ENCODE measurements at regions not wholly inside any gene's neighbourhood (a gene's known extent, or its start where the extent isn't known, plus 50 kb on each side); places are given as distances from the start of the nearest gene placed in this dataset.
"Not testable (repeated sequence)": the region's sequence is repeated elsewhere in the genome, so short reads cannot be mapped to it uniquely, and the experiment has no call there.

- H3K4me3 ChIP-seq (ENCODE audit: low read length) = no peak overlapping the region
- DNase-seq (ENCODE audit: low read depth, low spot score) = no peak
Observed at GRCh38 chr13:44692173-44692713, 116.1 kb upstream of the TSC22D1 start.

DNA sequence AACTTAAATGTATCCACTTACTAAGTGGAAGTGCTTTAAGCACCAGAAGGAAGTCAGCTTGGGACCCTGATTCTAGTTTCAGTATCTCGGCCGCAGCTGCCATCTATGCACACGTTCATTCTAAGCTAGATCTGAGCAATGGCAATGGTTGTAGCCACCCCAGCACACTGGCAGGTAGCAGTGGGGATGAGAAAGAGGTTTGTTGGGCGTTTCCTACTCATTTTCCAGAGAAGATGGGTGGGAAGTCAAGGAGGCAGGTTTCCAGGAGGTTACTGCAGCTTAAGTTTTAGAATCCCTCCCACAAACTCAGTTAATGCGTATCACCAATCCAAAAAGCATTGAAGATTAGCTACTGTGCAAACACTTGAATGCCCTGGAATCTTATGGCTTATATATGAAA is 114.2 kb upstream of the TSC22D1 start:
- H3K4me3 ChIP-seq (ENCODE audit: low read length) = no peak overlapping the region
- DNase-seq (ENCODE audit: low read depth, low spot score) = no peak

- H3K4me3 ChIP-seq (ENCODE audit: low read length) = no peak overlapping the region
- no peak for DNase-seq (ENCODE audit: low read depth, low spot score)
Observed at GRCh38 chr13:44688652-44689051, 112.5 kb upstream of the TSC22D1 start.

DNA sequence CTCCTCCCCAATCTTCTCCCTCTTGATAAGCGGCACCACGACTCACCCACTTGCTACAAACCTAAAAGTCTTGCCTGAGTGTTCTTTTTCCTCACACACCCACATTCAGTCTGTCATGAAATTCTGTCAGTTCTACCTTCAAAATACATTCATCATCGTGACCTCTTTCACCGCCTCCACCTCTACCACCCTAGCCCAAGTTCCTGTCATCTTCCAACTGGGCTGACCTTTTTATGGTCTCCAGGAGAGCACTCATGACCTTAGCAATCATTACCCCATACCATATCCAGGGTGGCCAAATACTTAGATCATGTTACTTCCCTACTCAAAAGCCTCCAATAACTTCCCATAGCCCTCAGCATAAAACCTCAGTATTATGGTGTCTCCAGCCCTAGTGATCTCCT is 110.4 kb upstream of the TSC22D1 start:
- no peak for DNase-seq (ENCODE audit: low read depth, low spot score)
- H3K4me3 ChIP-seq (ENCODE audit: low read length) = no peak overlapping the region

DNA sequence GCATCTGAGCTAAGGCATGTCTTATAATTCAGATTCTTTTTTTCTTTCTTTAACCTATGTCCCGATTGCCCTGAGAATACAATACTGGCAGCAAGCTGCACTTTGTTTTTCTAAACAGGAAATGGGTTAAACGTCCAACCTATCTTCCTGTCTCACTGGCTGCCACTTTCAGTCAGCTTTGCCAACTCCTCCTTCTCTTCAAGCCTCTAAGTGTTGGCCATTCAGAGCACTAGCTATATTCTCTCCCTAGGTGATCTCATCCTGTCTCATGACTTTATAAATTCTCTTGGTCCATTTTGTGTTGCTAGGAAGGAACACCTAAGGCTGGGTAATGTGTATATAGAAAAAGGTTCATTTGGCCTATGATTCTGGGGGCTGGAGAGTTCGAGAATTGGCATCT is 109.5 kb upstream of the TSC22D1 start:
- H3K4me3 ChIP-seq (ENCODE audit: low read length) = no peak overlapping the region
- peak; percentile 60 for DNase-seq (ENCODE audit: low read depth, low spot score)

DNA sequence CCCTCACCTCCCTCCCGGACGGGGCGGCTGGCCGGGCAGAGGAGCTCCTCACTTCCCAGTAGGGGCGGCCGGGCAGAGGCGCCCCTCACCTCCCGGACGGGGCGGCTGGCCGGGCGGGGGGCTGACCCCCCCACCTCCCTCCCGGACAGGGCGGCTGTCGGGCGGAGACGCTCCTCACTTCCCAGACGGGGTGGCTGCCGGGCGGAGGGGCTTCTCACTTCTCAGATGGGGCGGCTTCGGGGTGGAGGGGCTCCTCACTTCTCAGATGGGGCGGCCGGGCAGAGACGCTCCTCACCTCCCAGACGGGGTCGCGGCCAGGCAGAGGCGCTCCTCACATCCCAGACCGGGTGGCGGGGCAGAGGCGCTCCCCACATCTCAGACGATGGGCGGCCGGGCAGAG is 106.3 kb upstream of the TSC22D1 start:
- not testable (repeated sequence) for H3K4me3 ChIP-seq (ENCODE audit: low read length); DNase-seq (ENCODE audit: low read depth, low spot score)

DNA sequence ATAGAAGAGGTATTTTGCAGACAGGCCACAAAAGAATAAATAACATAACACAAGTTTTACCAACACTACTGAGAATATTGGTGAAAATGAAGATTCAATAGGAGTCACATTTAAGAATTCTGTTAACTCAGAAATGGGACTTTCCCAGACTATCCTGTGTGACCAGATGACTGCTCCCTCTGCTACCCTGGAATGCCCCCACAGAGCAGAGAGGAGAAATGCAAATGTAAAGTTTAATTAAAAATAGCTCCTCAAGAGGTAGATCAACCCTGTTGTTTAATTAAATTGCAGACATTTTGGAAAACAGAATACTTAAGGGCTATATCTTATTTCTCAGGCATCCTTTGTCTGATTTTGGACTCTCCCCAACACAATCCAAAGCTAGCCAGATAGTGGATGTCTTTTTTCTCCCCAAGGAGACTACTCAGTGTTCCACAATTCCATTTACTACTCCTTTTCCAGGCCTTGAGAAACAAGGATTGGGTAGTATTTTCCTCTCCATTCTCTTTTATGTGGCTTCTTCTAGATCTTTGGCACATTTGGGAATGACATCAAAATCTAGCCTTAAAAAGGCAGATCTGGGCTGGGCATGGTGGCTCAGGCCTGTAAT is 104.7 kb upstream of the TSC22D1 start:
- H3K4me3 ChIP-seq (ENCODE audit: low read length) = no peak overlapping the region
- no peak for DNase-seq (ENCODE audit: low read depth, low spot score)

GRCh38 chr13:44679597-44679996 is 103.5 kb upstream of the TSC22D1 start:
- no peak for DNase-seq (ENCODE audit: low read depth, low spot score)
- H3K4me3 ChIP-seq (ENCODE audit: low read length) = no peak overlapping the region

GRCh38 chr13:44678197-44678596 is 102.1 kb upstream of the TSC22D1 start:
- no peak for DNase-seq (ENCODE audit: low read depth, low spot score)

GRCh38 chr13:44676534-44676933 is 100.4 kb upstream of the TSC22D1 start:
- no peak overlapping the region for H3K4me3 ChIP-seq (ENCODE audit: low read length)
- no peak for DNase-seq (ENCODE audit: low read depth, low spot score)

More at GRCh38 chr13:44678197-44678596, 102.1 kb upstream of the TSC22D1 start:
- H3K4me3 ChIP-seq (ENCODE audit: low read length) = no peak overlapping the region

DNA sequence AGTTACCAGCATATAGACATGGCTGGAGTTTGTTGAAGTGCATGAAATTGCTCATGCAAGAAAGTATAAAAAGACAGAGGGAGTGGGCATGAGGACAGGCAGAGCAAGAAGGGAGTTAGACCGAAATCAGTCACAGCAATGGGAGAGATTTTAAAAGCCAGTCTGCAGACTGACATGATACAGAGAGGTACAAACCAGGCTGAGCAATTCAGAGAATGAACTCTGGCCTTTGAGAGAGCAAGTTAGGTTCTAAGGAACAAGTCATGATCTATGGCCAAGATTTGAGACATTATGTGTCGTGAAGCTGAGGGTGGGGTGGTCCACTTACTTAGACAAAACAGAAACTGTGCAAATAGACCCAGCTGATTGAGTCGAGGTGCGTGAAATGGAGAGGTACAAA is 93.4 kb upstream of the TSC22D1 start:
- H3K4me3 ChIP-seq (ENCODE audit: low read length) = no peak overlapping the region
- no peak for DNase-seq (ENCODE audit: low read depth, low spot score)

DNA sequence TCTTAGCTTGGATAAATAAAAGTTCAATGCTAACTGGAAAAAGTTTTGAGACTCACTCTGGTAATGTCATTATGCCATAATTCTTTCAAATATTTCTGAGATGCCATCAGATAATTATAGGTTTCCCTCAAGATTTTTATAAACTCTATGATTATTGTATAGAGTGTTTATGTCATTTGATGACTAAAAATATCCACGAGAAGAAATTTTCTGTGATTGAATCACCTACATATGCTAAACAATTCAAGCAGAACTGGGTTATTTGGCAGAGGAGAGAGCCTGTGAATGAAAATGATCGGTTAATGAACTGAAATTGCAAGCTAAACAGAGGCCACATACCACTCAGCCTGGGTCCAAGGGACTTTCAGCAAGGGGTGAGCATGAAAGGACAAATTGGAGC is 92.6 kb upstream of the TSC22D1 start:
- no peak for DNase-seq (ENCODE audit: low read depth, low spot score)
- no peak overlapping the region for H3K4me3 ChIP-seq (ENCODE audit: low read length)

DNA sequence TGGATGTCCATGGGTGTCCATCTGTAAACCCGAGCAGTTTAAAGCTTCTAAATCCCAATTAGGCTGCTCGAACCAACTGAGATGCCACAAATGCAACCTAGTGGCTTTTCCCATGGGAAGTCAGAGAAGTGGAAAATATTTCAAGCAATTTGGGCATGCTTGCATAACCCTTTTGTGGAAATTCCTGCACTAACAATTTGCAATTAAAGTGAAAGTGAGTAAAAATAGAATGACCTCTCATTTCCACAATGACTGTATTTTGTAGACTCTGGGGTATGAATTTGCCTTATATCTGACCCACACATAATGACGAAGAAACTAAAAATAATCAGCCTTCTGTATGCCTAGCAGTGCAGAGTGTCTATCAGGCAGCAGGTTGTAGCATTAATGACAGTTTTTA is 91.8 kb upstream of the TSC22D1 start:
- H3K4me3 ChIP-seq (ENCODE audit: low read length) = no peak overlapping the region
- no peak for DNase-seq (ENCODE audit: low read depth, low spot score)

GRCh38 chr13:44666538-44666937 is 90.4 kb upstream of the TSC22D1 start:
- H3K4me3 ChIP-seq (ENCODE audit: low read length); DNase-seq (ENCODE audit: low read depth, low spot score): not testable (repeated sequence)

DNA sequence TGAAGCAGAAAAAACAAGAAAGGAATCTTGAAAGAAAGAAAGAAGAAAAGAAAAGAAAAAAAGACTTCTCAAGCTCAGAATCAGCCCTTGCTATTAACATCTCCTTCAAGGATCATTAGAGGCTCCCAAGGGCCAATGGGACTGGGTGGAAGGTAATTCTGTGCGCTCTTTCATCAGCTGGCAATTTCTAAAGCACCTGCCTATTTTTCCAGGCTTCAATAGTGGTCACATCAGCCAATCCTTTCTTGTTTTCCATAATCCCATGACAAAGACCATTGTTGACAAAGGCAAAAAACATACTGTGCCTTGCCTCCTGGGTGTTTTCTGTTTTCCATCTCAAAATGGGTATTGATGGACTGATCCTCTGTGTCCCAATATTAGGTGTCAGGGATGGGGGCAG is 88.2 kb upstream of the TSC22D1 start:
- DNase-seq (ENCODE audit: low read depth, low spot score) = no peak

GRCh38 chr13:44662515-44662914 is 86.4 kb upstream of the TSC22D1 start:
- no peak for DNase-seq (ENCODE audit: low read depth, low spot score)
- no peak overlapping the region for H3K4me3 ChIP-seq (ENCODE audit: low read length)

More for the DNA sequence above, 88.2 kb upstream of the TSC22D1 start:
- H3K4me3 ChIP-seq (ENCODE audit: low read length) = no peak overlapping the region

- no peak overlapping the region for H3K4me3 ChIP-seq (ENCODE audit: low read length)
- no peak for DNase-seq (ENCODE audit: low read depth, low spot score)
Observed at GRCh38 chr13:44661936-44662335, 85.8 kb upstream of the TSC22D1 start.

DNA sequence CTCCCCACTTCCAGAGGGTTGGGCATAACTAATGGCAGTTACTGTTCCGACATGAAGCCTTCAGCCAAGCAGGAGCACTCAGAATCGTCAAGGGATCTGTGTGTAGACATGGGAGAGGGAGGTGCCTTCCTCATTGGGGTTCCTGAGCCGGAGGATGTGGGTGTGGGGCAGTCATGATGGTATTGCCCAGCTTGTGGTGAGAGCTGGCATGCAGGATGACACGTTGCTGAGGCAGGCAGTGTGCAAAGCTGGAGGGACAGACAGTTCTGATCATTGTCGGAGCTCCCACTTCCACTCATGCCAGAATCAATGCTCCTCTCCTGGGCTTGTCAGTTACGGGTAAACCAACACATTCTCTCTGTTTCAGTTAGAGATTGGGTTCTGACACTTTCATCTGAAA is 83.9 kb upstream of the TSC22D1 start:
- H3K4me3 ChIP-seq (ENCODE audit: low read length) = no peak overlapping the region
- no peak for DNase-seq (ENCODE audit: low read depth, low spot score)

- no peak for DNase-seq (ENCODE audit: low read depth, low spot score)
- H3K4me3 ChIP-seq (ENCODE audit: low read length) = no peak overlapping the region
Observed at GRCh38 chr13:44652962-44653660, 77.0 kb upstream of the TSC22D1 start.

- no peak overlapping the region for H3K4me3 ChIP-seq (ENCODE audit: low read length)
- no peak for DNase-seq (ENCODE audit: low read depth, low spot score)
Observed at GRCh38 chr13:44652168-44652567, 76.0 kb upstream of the TSC22D1 start.

DNA sequence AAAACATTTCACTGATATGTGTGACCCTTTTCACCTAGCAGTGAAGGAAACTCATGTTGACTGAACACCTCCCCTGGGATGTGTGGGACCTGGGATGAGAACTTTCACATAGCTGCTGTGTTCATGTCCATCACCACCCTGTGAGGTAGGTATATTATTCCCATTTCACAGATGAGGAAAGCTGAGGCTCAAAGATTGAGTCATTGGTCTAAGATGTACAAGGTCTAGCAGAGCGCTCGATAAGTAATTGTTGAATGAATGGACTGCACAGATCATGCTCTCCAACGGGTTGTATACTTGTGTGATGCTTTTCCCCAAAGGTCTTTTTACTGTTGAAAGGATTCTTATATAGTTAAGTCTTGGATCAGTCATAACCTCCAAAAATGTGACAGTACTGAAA is 75.6 kb upstream of the TSC22D1 start:
- no peak for DNase-seq (ENCODE audit: low read depth, low spot score)
- H3K4me3 ChIP-seq (ENCODE audit: low read length) = no peak overlapping the region

Measured in Jurkat, Clone E6-1 (cell line).